Hepatocyte (in vitro differentiated cells): ENCODE measurements at regions not wholly inside any gene's neighbourhood (a gene's known extent, or its start where the extent isn't known, plus 50 kb on each side); places are given as distances from the start of the nearest gene placed in this dataset.

Experiments used
- CTCF ChIP-seq: fragments of 200-600 bp; sonication (generic); IDR thresholded peaks from 2 replicates; pipeline ENCODE4 v1.5.1; 2016; ENCODE audit warnings: antibody characterized with exemption, mild to moderate bottlenecking; ENCODE audit not compliant: poor library complexity
- EZH2 ChIP-seq: fragments of 200-600 bp; sonication (generic); IDR thresholded peaks from 2 replicates; pipeline ENCODE4 v1.6.1; 2016; ENCODE audit warnings: antibody characterized with exemption, mild to moderate bottlenecking, borderline replicate concordance
- EZH2phosphoT487 ChIP-seq: fragments of 200-600 bp; sonication (generic); IDR thresholded peaks from one replicate; pipeline ENCODE4 v1.6.1; 2018; ENCODE audit warnings: antibody characterized with exemption, mild to moderate bottlenecking, low read depth, moderate library complexity; ENCODE audit not compliant: unreplicated experiment, severe bottlenecking

- TF ChIP-seq CTCF (no peak), EZH2phosphoT487 (no peak), EZH2 (no peak)
These were observed 129.1 kb downstream of the RCHY1 start for GRCh38 chr4:75385106-75385505.
